Gastroesophageal sphincter (tissue), 3 donors: ENCODE measurements at regions not wholly inside any gene's neighbourhood (a gene's known extent, or its start where the extent isn't known, plus 50 kb on each side); places are given as distances from the start of the nearest gene placed in this dataset.

Experiments used
- CTCF ChIP-seq, 4 experiments: fragments of 200-600 bp in 2 of 4; fragments of 450-650 bp in 2 of 4; sonication (generic) in 1 of 4; IDR thresholded peaks; one replicate each; pipeline ENCODE4 v1.5.1; 2017 to 2019; ENCODE audit warnings: antibody characterized with exemption in 4 of 4, mild to moderate bottlenecking in 2 of 4, moderate library complexity in 2 of 4
- EP300 ChIP-seq: sonication (generic); formaldehyde crosslinking; IDR thresholded peaks from one replicate; pipeline ENCODE4 v1.6.1; 2017; ENCODE audit warnings: antibody characterized with exemption, mild to moderate bottlenecking
- POLR2AphosphoS5 ChIP-seq: sonication (generic); formaldehyde crosslinking; IDR thresholded peaks from one replicate; pipeline ENCODE4 v1.6.1; 2017; ENCODE audit warnings: antibody characterized with exemption

- no peak for TF ChIP-seq CTCF (IDR thresholded peaks at IDR 0.05)
- no peak for TF ChIP-seq POLR2AphosphoS5
- no peak for TF ChIP-seq EP300
These were observed 219.8 kb downstream of the TFAP2A start for GRCh38 chr6:10194816-10195672.
